Hematopoietic multipotent progenitor cell treated with erythropoietin and hydrocortisone succinate and interleukin-3 and kit ligand, for 6 days (in vitro differentiated cells): ENCODE measurements at regions not wholly inside any gene's neighbourhood (a gene's known extent, or its start where the extent isn't known, plus 50 kb on each side); places are given as distances from the start of the nearest gene placed in this dataset.
"Not testable (repeated sequence)": the region's sequence is repeated elsewhere in the genome, so short reads cannot be mapped to it uniquely, and the experiment has no call there.

Experiments used
- DNase-seq: peaks from one replicate; pipeline ENCODE4 v3.0.0-alpha.2; 2015

- no peak for DNase-seq
These were observed 427.6 kb downstream of the IRX1 start for GRCh38 chr5:4023091-4023752.

- no peak for DNase-seq
These were observed 428.2 kb downstream of the IRX1 start for GRCh38 chr5:4023753-4024335.

- no peak for DNase-seq
These were observed 431.6 kb downstream of the IRX1 start for GRCh38 chr5:4027088-4027734.

- no peak for DNase-seq
These were observed 432.8 kb downstream of the IRX1 start for GRCh38 chr5:4028384-4028783.

- not testable (repeated sequence) for DNase-seq
These were observed 437.9 kb downstream of the IRX1 start for GRCh38 chr5:4033546-4033945.

GRCh38 chr5:4036861-4037260 is 441.2 kb downstream of the IRX1 start:
- DNase-seq = no peak

- DNase-seq = no peak
These were observed 443.4 kb downstream of the IRX1 start for GRCh38 chr5:4038994-4039393.

GRCh38 chr5:4042311-4042710 is 446.7 kb downstream of the IRX1 start:
- DNase-seq = no peak

GRCh38 chr5:4043135-4043534 is 447.5 kb downstream of the IRX1 start:
- DNase-seq = no peak

GRCh38 chr5:4044881-4045280 is 449.2 kb downstream of the IRX1 start:
- DNase-seq = no peak

- DNase-seq = no peak
These were observed 452.8 kb downstream of the IRX1 start for GRCh38 chr5:4048398-4048797.

GRCh38 chr5:4050203-4050602 is 454.6 kb downstream of the IRX1 start:
- no peak for DNase-seq

- no peak for DNase-seq
These were observed 457.5 kb downstream of the IRX1 start for GRCh38 chr5:4053136-4053535.

- DNase-seq = no peak
These were observed 458.5 kb downstream of the IRX1 start for GRCh38 chr5:4054092-4054491.

GRCh38 chr5:4058899-4059298 is 463.3 kb downstream of the IRX1 start:
- DNase-seq = no peak

GRCh38 chr5:4065472-4066320 is 470.1 kb downstream of the IRX1 start:
- DNase-seq = no peak

- DNase-seq = no peak
These were observed 472.5 kb downstream of the IRX1 start for GRCh38 chr5:4068171-4068570.

GRCh38 chr5:4078544-4078943 is 482.9 kb downstream of the IRX1 start:
- peak; percentile 4 for DNase-seq

- DNase-seq = no peak
These were observed 484.2 kb downstream of the IRX1 start for GRCh38 chr5:4079831-4080230.

- no peak for DNase-seq
These were observed 484.7 kb downstream of the IRX1 start for GRCh38 chr5:4080370-4080769.

GRCh38 chr5:4081059-4081458 is 485.4 kb downstream of the IRX1 start:
- DNase-seq = no peak

GRCh38 chr5:4081466-4081865 is 485.8 kb downstream of the IRX1 start:
- no peak for DNase-seq

- DNase-seq = no peak
These were observed 487.4 kb downstream of the IRX1 start for GRCh38 chr5:4082966-4083564.
